ENCODE measurements at regions not wholly inside any gene's neighbourhood (a gene's known extent, or its start where the extent isn't known, plus 50 kb on each side); places are given as distances from the start of the nearest gene placed in this dataset.
A peak's percentile ranks its signal among the peaks of the same experiment; 100 is the strongest.

DNA sequence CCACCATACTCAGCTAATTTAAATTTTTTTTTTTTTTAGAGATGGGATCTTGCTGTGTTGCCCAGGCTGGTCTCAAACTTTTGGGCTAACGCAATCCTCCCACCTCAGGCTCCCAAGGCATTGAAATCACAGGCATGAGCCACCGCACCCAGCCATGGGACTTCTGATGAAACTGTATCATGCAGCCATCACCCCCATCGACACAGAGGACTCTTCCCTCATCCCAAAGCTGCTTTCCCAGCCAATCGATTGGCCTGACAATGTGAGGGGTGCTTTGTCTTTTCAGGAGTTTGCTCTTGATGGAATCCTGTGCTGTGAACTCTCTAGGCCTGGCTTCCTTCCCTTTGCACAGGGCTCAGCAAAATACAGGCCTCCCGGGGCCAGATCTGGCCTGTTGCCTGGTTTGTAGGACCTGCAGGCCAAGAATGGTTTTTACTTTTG, 59.6 kb upstream of the NCOR2 start:
- DNase-seq (no peak), ATAC-seq (ENCODE audit: low FRiP score in 2 of 2) (peak in 1 of 2 donors; percentile 46)
- no peak overlapping the region for H3K4me3 ChIP-seq
- WGBS, 2 donors: 53 to 65% methylated on average over 5 of the region's 5 CpGs
- no peaks in the 10 kb centered on the region for H3K27me3 ChIP-seq
- H3K4me1 ChIP-seq: peaks cover 26 to 39% (median 31%) of the 10 kb centered on the region in 4 donors
- H3K36me3 ChIP-seq: no peaks in the 10 kb centered on the region
- TF ChIP-seq POLR2A (IDR thresholded peaks at IDR 0.05) (no peak), EP300 (IDR thresholded peaks at IDR 0.05) (no peak), POLR2AphosphoS5 (IDR thresholded peaks at IDR 0.05) (no peak)
- TF ChIP-seq, protein P1, sequence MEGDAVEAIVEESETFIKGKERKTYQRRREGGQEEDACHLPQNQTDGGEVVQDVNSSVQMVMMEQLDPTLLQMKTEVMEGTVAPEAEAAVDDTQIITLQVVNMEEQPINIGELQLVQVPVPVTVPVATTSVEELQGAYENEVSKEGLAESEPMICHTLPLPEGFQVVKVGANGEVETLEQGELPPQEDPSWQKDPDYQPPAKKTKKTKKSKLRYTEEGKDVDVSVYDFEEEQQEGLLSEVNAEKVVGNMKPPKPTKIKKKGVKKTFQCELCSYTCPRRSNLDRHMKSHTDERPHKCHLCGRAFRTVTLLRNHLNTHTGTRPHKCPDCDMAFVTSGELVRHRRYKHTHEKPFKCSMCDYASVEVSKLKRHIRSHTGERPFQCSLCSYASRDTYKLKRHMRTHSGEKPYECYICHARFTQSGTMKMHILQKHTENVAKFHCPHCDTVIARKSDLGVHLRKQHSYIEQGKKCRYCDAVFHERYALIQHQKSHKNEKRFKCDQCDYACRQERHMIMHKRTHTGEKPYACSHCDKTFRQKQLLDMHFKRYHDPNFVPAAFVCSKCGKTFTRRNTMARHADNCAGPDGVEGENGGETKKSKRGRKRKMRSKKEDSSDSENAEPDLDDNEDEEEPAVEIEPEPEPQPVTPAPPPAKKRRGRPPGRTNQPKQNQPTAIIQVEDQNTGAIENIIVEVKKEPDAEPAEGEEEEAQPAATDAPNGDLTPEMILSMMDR (IDR thresholded peaks at IDR 0.05): no peak
- no peaks in the 10 kb centered on the region for H3K9me3 ChIP-seq
- H3K27ac ChIP-seq: peak overlapping the region; percentile 75 to 85 (median 82)

GRCh38 chr12:124625867-124626675, 58.7 kb upstream of the NCOR2 start:
- Histone ChIP-seq H3K4me3 (no peak overlapping the region), H3K4me1 (peaks cover 29 to 49% (median 39%) of the 10 kb centered on the region in 4 donors), H3K9me3 (no peaks in the 10 kb centered on the region), H3K27ac (peak overlapping the region; percentile 75 to 85 (median 82)), H3K36me3 (no peaks in the 10 kb centered on the region), H3K27me3 (no peaks in the 10 kb centered on the region)
- TF ChIP-seq, protein P1 (IDR thresholded peaks at IDR 0.05): no peak
- TF ChIP-seq EP300 (IDR thresholded peaks at IDR 0.05): peak in 3 of 4 donors; percentile 27 to 66 (median 63)
- TF ChIP-seq POLR2AphosphoS5 (IDR thresholded peaks at IDR 0.05): peak; percentile 78 to 83
- peak in 2 of 4 donors; percentile 21 to 51 for TF ChIP-seq POLR2A (IDR thresholded peaks at IDR 0.05)
- DNase-seq: peak; percentile 89 to 90
- WGBS, 2 donors: 36 to 40% methylated on average over 15 of the region's 15 CpGs
- ATAC-seq (ENCODE audit: low FRiP score in 2 of 2): peak; percentile 90 to 94

- Histone ChIP-seq H3K9me3 (no peaks in the 10 kb centered on the region), H3K27ac (peak overlapping the region in 1 of 4 donors; percentile 75), H3K27me3 (no peaks in the 10 kb centered on the region), H3K4me1 (peaks cover 33 to 50% (median 45%) of the 10 kb centered on the region in 4 donors), H3K4me3 (no peak overlapping the region), H3K36me3 (no peaks in the 10 kb centered on the region)
- DNase-seq: no peak
- ATAC-seq (ENCODE audit: low FRiP score in 2 of 2): no peak
- TF ChIP-seq EP300 (IDR thresholded peaks at IDR 0.05) (no peak), POLR2AphosphoS5 (IDR thresholded peaks at IDR 0.05) (no peak), POLR2A (IDR thresholded peaks at IDR 0.05) (no peak)
- TF ChIP-seq, protein P1 (IDR thresholded peaks at IDR 0.05): no peak
- WGBS, 2 donors: 93 to 100% methylated on average over 1 to 10 of the region's 10 CpGs
Measured at GRCh38 chr12:124624823-124625222, 57.4 kb upstream of the NCOR2 start.

GRCh38 chr12:124623344-124624035, 56.1 kb upstream of the NCOR2 start:
- no peak for DNase-seq
- Histone ChIP-seq H3K9me3 (no peaks in the 10 kb centered on the region), H3K27me3 (no peaks in the 10 kb centered on the region), H3K4me3 (no peak overlapping the region), H3K27ac (peak overlapping the region in 2 of 4 donors; percentile 10 to 26), H3K4me1 (peaks cover 33 to 50% (median 45%) of the 10 kb centered on the region in 4 donors), H3K36me3 (no peaks in the 10 kb centered on the region)
- ATAC-seq (ENCODE audit: low FRiP score in 2 of 2): no peak
- WGBS, 2 donors: 91% methylated on average over 8 to 14 of the region's 14 CpGs
- TF ChIP-seq, protein P1 (IDR thresholded peaks at IDR 0.05): no peak
- TF ChIP-seq EP300 (IDR thresholded peaks at IDR 0.05) (no peak), POLR2A (IDR thresholded peaks at IDR 0.05) (no peak), POLR2AphosphoS5 (IDR thresholded peaks at IDR 0.05) (no peak)

Data from upper lobe of left lung (tissue), 6 donors.